Stimulated activated naive CD8-positive, alpha-beta T cell treated with anti-CD3 and anti-CD28 coated beads, Interleukin-15, amount 100 ng/mL, for 72 hours (primary cell): ENCODE measurements at regions not wholly inside any gene's neighbourhood (a gene's known extent, or its start where the extent isn't known, plus 50 kb on each side); places are given as distances from the start of the nearest gene placed in this dataset.
A peak's percentile ranks its signal among the peaks of the same experiment; 100 is the strongest.

ENCODE experiments used
- ATAC-seq: fragments of 150-1000 bp; cut with Tn5 transposase; 2 replicates; pipeline ENCODE4 v1.10.0; 2021; ENCODE audit warnings: mild to moderate bottlenecking, moderate library complexity
- DNase-seq, 2 donors: peaks; one replicate each; pipeline ENCODE4 v3.0.0; 2021 to 2022
- H3K27ac Mint-ChIP-seq, 2 donors: one replicate each; pipeline ENCODE4 v1.8.0; 2022; ENCODE audit warnings: mild to moderate bottlenecking in 2 of 2, mixed read lengths in 2 of 2, moderate library complexity in 2 of 2
- H3K27me3 Mint-ChIP-seq: one replicate; pipeline ENCODE4 v1.8.0; 2022; ENCODE audit warnings: mixed read lengths
- H3K4me1 Mint-ChIP-seq: one replicate; pipeline ENCODE4 v1.8.0; 2022; ENCODE audit warnings: mild to moderate bottlenecking, mixed read lengths
- H3K4me3 Mint-ChIP-seq, 2 donors: one replicate each; pipeline ENCODE4 v1.8.0; 2022; ENCODE audit warnings: mild to moderate bottlenecking in 2 of 2, mixed read lengths in 2 of 2, moderate library complexity in 1 of 2
- H3K9me3 Mint-ChIP-seq, 2 donors: one replicate each; pipeline ENCODE4 v1.8.0; 2022; ENCODE audit warnings: mixed read lengths in 2 of 2

- peaks cover 45% of the 10 kb centered on the region for H3K4me1 Mint-ChIP-seq
- H3K4me3 Mint-ChIP-seq: no peak overlapping the region
- DNase-seq (no peak), ATAC-seq (no peak)
- H3K27ac Mint-ChIP-seq: no peak overlapping the region
- no peaks in the 10 kb centered on the region for H3K9me3 Mint-ChIP-seq
- no peaks in the 10 kb centered on the region for H3K27me3 Mint-ChIP-seq
These were observed 95.8 kb upstream of the STXBP5 start for GRCh38 chr6:147108259-147108910.

- Mint-ChIP-seq H3K4me3 (no peak overlapping the region), H3K27me3 (no peaks in the 10 kb centered on the region), H3K9me3 (no peaks in the 10 kb centered on the region), H3K27ac (no peak overlapping the region), H3K4me1 (peaks cover 34% of the 10 kb centered on the region)
- DNase-seq (no peak), ATAC-seq (no peak)
These were observed 94.5 kb upstream of the STXBP5 start for GRCh38 chr6:147109707-147110106.

GRCh38 chr6:147116056-147116455, 88.2 kb upstream of the STXBP5 start:
- DNase-seq (no peak), ATAC-seq (no peak)
- H3K4me3 Mint-ChIP-seq: no peak overlapping the region
- no peaks in the 10 kb centered on the region for H3K27me3 Mint-ChIP-seq
- H3K27ac Mint-ChIP-seq: no peak overlapping the region
- H3K9me3 Mint-ChIP-seq: peaks cover 7 to 10% of the 10 kb centered on the region in 2 donors
- no peaks in the 10 kb centered on the region for H3K4me1 Mint-ChIP-seq

GRCh38 chr6:147117011-147117410, 87.2 kb upstream of the STXBP5 start:
- ATAC-seq (no peak), DNase-seq (no peak)
- Mint-ChIP-seq H3K27ac (no peak overlapping the region), H3K27me3 (no peaks in the 10 kb centered on the region), H3K4me1 (no peaks in the 10 kb centered on the region), H3K4me3 (no peak overlapping the region), H3K9me3 (peaks cover 7 to 10% of the 10 kb centered on the region in 2 donors)

GRCh38 chr6:147117580-147117979, 86.6 kb upstream of the STXBP5 start:
- H3K4me1 Mint-ChIP-seq: no peaks in the 10 kb centered on the region
- H3K27me3 Mint-ChIP-seq: no peaks in the 10 kb centered on the region
- DNase-seq (no peak), ATAC-seq (no peak)
- H3K4me3 Mint-ChIP-seq: no peak overlapping the region
- no peak overlapping the region for H3K27ac Mint-ChIP-seq
- H3K9me3 Mint-ChIP-seq: peaks cover 7 to 10% of the 10 kb centered on the region in 2 donors

- Mint-ChIP-seq H3K27ac (no peak overlapping the region), H3K4me3 (no peak overlapping the region), H3K9me3 (peaks cover 7 to 10% of the 10 kb centered on the region in 2 donors), H3K4me1 (no peaks in the 10 kb centered on the region), H3K27me3 (no peaks in the 10 kb centered on the region)
- ATAC-seq (no peak), DNase-seq (no peak)
These were observed 84.9 kb upstream of the STXBP5 start for GRCh38 chr6:147119310-147119709.

GRCh38 chr6:147122823-147123222, 81.4 kb upstream of the STXBP5 start:
- Mint-ChIP-seq H3K27ac (no peak overlapping the region), H3K9me3 (peaks cover 7 to 14% of the 10 kb centered on the region in 2 donors), H3K4me1 (no peaks in the 10 kb centered on the region), H3K27me3 (no peaks in the 10 kb centered on the region), H3K4me3 (no peak overlapping the region)
- DNase-seq: no peak
- ATAC-seq: no peak

GRCh38 chr6:147126618-147127022, 77.6 kb upstream of the STXBP5 start:
- ATAC-seq: no peak
- Mint-ChIP-seq H3K9me3 (peaks cover 0 to 4% of the 10 kb centered on the region in 2 donors), H3K4me1 (no peaks in the 10 kb centered on the region), H3K27me3 (no peaks in the 10 kb centered on the region), H3K4me3 (no peak overlapping the region), H3K27ac (no peak overlapping the region)
- no peak for DNase-seq

- no peaks in the 10 kb centered on the region for H3K27me3 Mint-ChIP-seq
- H3K4me1 Mint-ChIP-seq: no peaks in the 10 kb centered on the region
- no peak overlapping the region for H3K27ac Mint-ChIP-seq
- H3K9me3 Mint-ChIP-seq: peaks cover 0 to 4% of the 10 kb centered on the region in 2 donors
- DNase-seq (no peak), ATAC-seq (no peak)
- H3K4me3 Mint-ChIP-seq: no peak overlapping the region
These were observed 76.6 kb upstream of the STXBP5 start for GRCh38 chr6:147127587-147127986.

GRCh38 chr6:147128056-147128455, 76.2 kb upstream of the STXBP5 start:
- Mint-ChIP-seq H3K27me3 (no peaks in the 10 kb centered on the region), H3K9me3 (peaks cover 0 to 4% of the 10 kb centered on the region in 2 donors), H3K4me1 (no peaks in the 10 kb centered on the region), H3K4me3 (no peak overlapping the region), H3K27ac (no peak overlapping the region)
- no peak for DNase-seq
- ATAC-seq: no peak

GRCh38 chr6:147131532-147132128, 72.6 kb upstream of the STXBP5 start:
- ATAC-seq: no peak
- H3K4me1 Mint-ChIP-seq: no peaks in the 10 kb centered on the region
- no peak for DNase-seq
- H3K4me3 Mint-ChIP-seq: no peak overlapping the region
- no peak overlapping the region for H3K27ac Mint-ChIP-seq
- peaks cover 0 to 4% of the 10 kb centered on the region in 2 donors for H3K9me3 Mint-ChIP-seq
- no peaks in the 10 kb centered on the region for H3K27me3 Mint-ChIP-seq

- no peak for ATAC-seq
- H3K27ac Mint-ChIP-seq: no peak overlapping the region
- H3K27me3 Mint-ChIP-seq: no peaks in the 10 kb centered on the region
- no peaks in the 10 kb centered on the region for H3K9me3 Mint-ChIP-seq
- H3K4me1 Mint-ChIP-seq: no peaks in the 10 kb centered on the region
- no peak for DNase-seq
- H3K4me3 Mint-ChIP-seq: no peak overlapping the region
These were observed 71.3 kb upstream of the STXBP5 start for GRCh38 chr6:147132889-147133288.

- ATAC-seq: no peak
- Mint-ChIP-seq H3K27me3 (no peaks in the 10 kb centered on the region), H3K27ac (no peak overlapping the region), H3K4me3 (no peak overlapping the region), H3K9me3 (no peaks in the 10 kb centered on the region), H3K4me1 (no peaks in the 10 kb centered on the region)
- DNase-seq: no peak
These were observed 70.5 kb upstream of the STXBP5 start for GRCh38 chr6:147133669-147134068.

GRCh38 chr6:147135211-147135681, 69.0 kb upstream of the STXBP5 start:
- Mint-ChIP-seq H3K9me3 (no peaks in the 10 kb centered on the region), H3K27me3 (no peaks in the 10 kb centered on the region), H3K4me1 (no peaks in the 10 kb centered on the region), H3K27ac (no peak overlapping the region), H3K4me3 (no peak overlapping the region)
- ATAC-seq (no peak), DNase-seq (no peak)

- Mint-ChIP-seq H3K27ac (no peak overlapping the region), H3K27me3 (no peaks in the 10 kb centered on the region), H3K4me3 (no peak overlapping the region), H3K9me3 (no peaks in the 10 kb centered on the region), H3K4me1 (no peaks in the 10 kb centered on the region)
- ATAC-seq (no peak), DNase-seq (no peak)
These were observed 68.2 kb upstream of the STXBP5 start for GRCh38 chr6:147136057-147136456.

GRCh38 chr6:147137986-147138385, 66.2 kb upstream of the STXBP5 start:
- DNase-seq (no peak), ATAC-seq (no peak)
- Mint-ChIP-seq H3K9me3 (no peaks in the 10 kb centered on the region), H3K27me3 (no peaks in the 10 kb centered on the region), H3K27ac (no peak overlapping the region), H3K4me1 (no peaks in the 10 kb centered on the region), H3K4me3 (no peak overlapping the region)

- no peaks in the 10 kb centered on the region for H3K4me1 Mint-ChIP-seq
- DNase-seq (no peak), ATAC-seq (no peak)
- peak overlapping the region in 1 of 2 donors; percentile 42 for H3K27ac Mint-ChIP-seq
- H3K27me3 Mint-ChIP-seq: no peaks in the 10 kb centered on the region
- no peak overlapping the region for H3K4me3 Mint-ChIP-seq
- no peaks in the 10 kb centered on the region for H3K9me3 Mint-ChIP-seq
These were observed 65.4 kb upstream of the STXBP5 start for GRCh38 chr6:147138835-147139234.
